ENCODE measurements at regions not wholly inside any gene's neighbourhood (a gene's known extent, or its start where the extent isn't known, plus 50 kb on each side); places are given as distances from the start of the nearest gene placed in this dataset.

DNA sequence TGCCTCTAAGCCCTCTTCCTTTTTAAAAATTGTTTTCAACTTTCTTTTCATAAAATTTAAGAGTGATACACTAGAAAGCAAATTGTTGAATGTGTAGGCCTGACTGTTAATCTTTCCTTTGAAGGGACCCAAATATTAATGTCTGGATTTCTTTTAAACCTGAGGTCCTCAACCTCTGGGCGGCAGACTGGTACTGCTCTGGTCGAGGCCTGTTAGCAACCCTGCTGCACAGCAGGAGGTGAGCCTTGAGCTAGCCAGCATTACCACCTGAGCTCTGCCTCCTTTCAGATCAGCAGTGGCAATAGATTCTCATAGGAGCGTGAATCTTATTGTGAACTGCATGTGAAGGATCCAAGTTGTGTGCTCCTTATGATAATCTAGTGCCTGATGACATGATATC lies 191.2 kb downstream of the MANEA start:
- Histone ChIP-seq H3K4me2 (ENCODE audit: insufficient read depth, low read length) (no peak overlapping the region), H3K9me1 (ENCODE audit: control insufficient read depth, insufficient read depth, low read length) (no peaks in the 10 kb centered on the region), H3K27ac (ENCODE audit: extremely low read depth, low read depth, low read length) (no peak overlapping the region), H3K4me3 (no peak overlapping the region), H3K9ac (ENCODE audit: insufficient read depth in 1 of 2, low read depth in 2 of 2, low read length in 2 of 2) (no peak overlapping the region), H3K9me3 (replicated peaks; ENCODE audit: control insufficient read depth, insufficient read depth, low read depth, low read length) (no peaks in the 10 kb centered on the region), H3K27me3 (ENCODE audit: control insufficient read depth in 2 of 2, insufficient read depth in 2 of 2, low read length in 2 of 2) (no peaks in the 10 kb centered on the region), H3K79me2 (ENCODE audit: control insufficient read depth, insufficient read depth, low read length) (no peaks in the 10 kb centered on the region), H2AFZ (ENCODE audit: low read depth, low read length) (no peak overlapping the region), H3K4me1 (replicated peaks in 1 of 2; ENCODE audit: control insufficient read depth in 2 of 2, insufficient read depth in 2 of 2, low read length in 2 of 2) (no peaks in the 10 kb centered on the region), H3K36me3 (ENCODE audit: control insufficient read depth, insufficient read depth, low read length) (no peaks in the 10 kb centered on the region), H4K20me1 (replicated peaks; ENCODE audit: control insufficient read depth, insufficient read depth, low read length) (no peaks in the 10 kb centered on the region)
- in situ Hi-C loops (cut with MboI) (no loop called here), intact Hi-C loops (cut with micrococcal nuclease) (no loop called here)
- no peak for FAIRE-seq
- no TSS peak for BruUV-seq (replicated peaks)
- WGBS (ENCODE audit: insufficient coverage, low coverage, missing lambda C conversion rate) = 0% methylated on average over 3 of the region's 3 CpGs
- CTCF ChIA-PET (ENCODE audit: low intra/inter-chr PET ratio) = no interaction called here
- TF ChIP-seq ZNF324 (CRISPR knock-in tag; IDR thresholded peaks at IDR 0.05) (no peak), SMARCA4 (IDR thresholded peaks at IDR 0.05) (no peak), SMAD4 (CRISPR knock-in tag; conservative IDR thresholded peaks at IDR 0.05) (no peak), FOSL1 (tag; conservative IDR thresholded peaks at IDR 0.05) (no peak), RBM15 (IDR thresholded peaks at IDR 0.05; ENCODE audit: insufficient read depth, low read length) (no peak), SIN3A (IDR thresholded peaks at IDR 0.05; ENCODE audit: borderline replicate concordance in 2 of 2, control insufficient read depth in 1 of 2, low read depth in 2 of 2, low read length in 2 of 2) (no peak), DNMT1 (IDR thresholded peaks at IDR 0.05) (no peak), ZSCAN29 (IDR thresholded peaks at IDR 0.05) (no peak), XRCC4 (IDR thresholded peaks at IDR 0.05; ENCODE audit: extremely low read depth, insufficient read depth, insufficient read length) (no peak), CHCHD3 (CRISPR knock-in tag; IDR thresholded peaks at IDR 0.05) (no peak), TAL1 (IDR thresholded peaks at IDR 0.05) (no peak), THRAP3 (IDR thresholded peaks at IDR 0.05; ENCODE audit: borderline replicate concordance) (no peak), ZNF76 (CRISPR knock-in tag; IDR thresholded peaks at IDR 0.05; ENCODE audit: borderline replicate concordance) (no peak)
- TF ChIP-seq, protein P1, sequence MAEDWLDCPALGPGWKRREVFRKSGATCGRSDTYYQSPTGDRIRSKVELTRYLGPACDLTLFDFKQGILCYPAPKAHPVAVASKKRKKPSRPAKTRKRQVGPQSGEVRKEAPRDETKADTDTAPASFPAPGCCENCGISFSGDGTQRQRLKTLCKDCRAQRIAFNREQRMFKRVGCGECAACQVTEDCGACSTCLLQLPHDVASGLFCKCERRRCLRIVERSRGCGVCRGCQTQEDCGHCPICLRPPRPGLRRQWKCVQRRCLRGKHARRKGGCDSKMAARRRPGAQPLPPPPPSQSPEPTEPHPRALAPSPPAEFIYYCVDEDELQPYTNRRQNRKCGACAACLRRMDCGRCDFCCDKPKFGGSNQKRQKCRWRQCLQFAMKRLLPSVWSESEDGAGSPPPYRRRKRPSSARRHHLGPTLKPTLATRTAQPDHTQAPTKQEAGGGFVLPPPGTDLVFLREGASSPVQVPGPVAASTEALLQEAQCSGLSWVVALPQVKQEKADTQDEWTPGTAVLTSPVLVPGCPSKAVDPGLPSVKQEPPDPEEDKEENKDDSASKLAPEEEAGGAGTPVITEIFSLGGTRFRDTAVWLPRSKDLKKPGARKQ (CRISPR knock-in tag; IDR thresholded peaks at IDR 0.05) = no peak
- DNase-seq (ENCODE audit: extremely low read depth in 1 of 4, low spot score in 3 of 4) = no peak
- ATAC-seq = no peak
- POLR2A ChIA-PET = no interaction called here
